HepG2 (cell line): ENCODE measurements at regions not wholly inside any gene's neighbourhood (a gene's known extent, or its start where the extent isn't known, plus 50 kb on each side); places are given as distances from the start of the nearest gene placed in this dataset.
A peak's percentile ranks its signal among the peaks of the same experiment; 100 is the strongest.

Source experiments
- ATAC-seq: fragments of 200-7000 bp; cut with Tn5 transposase; 3 replicates; pipeline ENCODE4 v1.9.1; 2020; ENCODE audit warnings: mild to moderate bottlenecking, moderate library complexity
- BruUV-seq: library from RNA; stranded (reverse); fragments of 400-500 nt; replicated peaks from 2 replicates; lab custom pipeline; 2021; lab: Mats Ljungman, UMichigan
- CTCF ChIA-PET: fragments of 300-600 bp; formaldehyde crosslinking; extraction: SDS; loops from one replicate; lab custom pipeline; 2021; ENCODE audit warnings: low total read pairs, inconsistent platforms, low intra/inter-chr PET ratio; lab: Yijun Ruan, JAX
- POLR2A ChIA-PET: fragments of 350-600 bp; sonication (Branson Sonifier 250); formaldehyde crosslinking; loops from one replicate; lab custom pipeline; 2020; ENCODE audit warnings: antibody characterized with exemption, inconsistent platforms; lab: Yijun Ruan, JAX
- DNase-seq: peaks from one replicate; pipeline ENCODE4 v3.0.0-alpha.2; 2015; ENCODE audit warnings: low spot score
- FAIRE-seq: peaks from 3 replicates; lab custom pipeline; 2011; peaks lifted over from hg19 to GRCh38; lab: Jason Lieb, UNC
- H2AFZ ChIP-seq: one replicate; pipeline ENCODE4 v1.6.1; 2011; ENCODE audit warnings: low read length, inconsistent platforms
- H3K27ac ChIP-seq: fragments of 300-600 bp; 3 replicates; pipeline ENCODE4 v1.8.0; 2011; ENCODE audit warnings: mixed run types, mild to moderate bottlenecking, mixed read lengths, low read length, inconsistent platforms; ENCODE audit not compliant: insufficient read depth; ENCODE audit errors: extremely low read length
- H3K27me3 ChIP-seq, 2 experiments: fragments of 200-600 bp in 1 of 2; 2 replicates in 1 of 2; 3 replicates in 1 of 2; pipeline versions ENCODE4 v1.6.0 to v1.8.0; 2011; ENCODE audit warnings: low read length in 2 of 2, mild to moderate bottlenecking in 2 of 2, moderate library complexity in 2 of 2, inconsistent platforms in 1 of 2; ENCODE audit not compliant: insufficient read depth in 2 of 2, control insufficient read depth in 1 of 2
- H3K36me3 ChIP-seq, 2 experiments: fragments of 200-600 bp in 1 of 2; replicated peaks in 1 of 2; 2 replicates in 1 of 2; 3 replicates in 1 of 2; pipeline versions ENCODE4 v1.5.1 to v1.8.0; 2011; ENCODE audit warnings: low read length in 2 of 2, inconsistent platforms in 1 of 2; ENCODE audit not compliant: insufficient read depth in 2 of 2, control insufficient read depth in 1 of 2
- H3K4me1 ChIP-seq: 2 replicates; pipeline ENCODE4 v1.5.1; 2012; ENCODE audit warnings: low read length, inconsistent platforms; ENCODE audit not compliant: insufficient read depth
- H3K4me2 ChIP-seq: 2 replicates; pipeline ENCODE4 v1.6.0; 2011; ENCODE audit warnings: low read depth, low read length, inconsistent platforms
- H3K4me3 ChIP-seq, 3 experiments: fragments of 200-600 bp in 1 of 3; sonication (generic), shearing (Covaris generic) in 1 of 3; replicated peaks in 1 of 3; 2 replicates each; pipeline ENCODE4 v1.5.1; 2011 to 2016; ENCODE audit warnings: low read length in 3 of 3, inconsistent platforms in 2 of 3, low read depth in 2 of 3, mild to moderate bottlenecking in 2 of 3, control low read depth in 1 of 3, mixed read lengths in 1 of 3; ENCODE audit not compliant: insufficient read depth in 1 of 3
- H3K79me2 ChIP-seq: one replicate; pipeline ENCODE4 v1.6.1; 2011; ENCODE audit warnings: low read length, inconsistent platforms; ENCODE audit not compliant: insufficient read depth
- H3K9ac ChIP-seq: 2 replicates; pipeline ENCODE4 v1.6.0; 2011; ENCODE audit warnings: mild to moderate bottlenecking, low read depth, low read length, inconsistent platforms; ENCODE audit not compliant: insufficient read depth
- H3K9me3 ChIP-seq: 2 replicates; pipeline ENCODE4 v1.5.1; 2012; ENCODE audit warnings: mild to moderate bottlenecking, low read length
- H4K20me1 ChIP-seq: 2 replicates; pipeline ENCODE4 v1.6.0; 2011; ENCODE audit warnings: inconsistent platforms, mild to moderate bottlenecking, low read length, moderate library complexity; ENCODE audit not compliant: insufficient read depth
- ARHGAP35 ChIP-seq: sonication (generic); formaldehyde crosslinking; IDR thresholded peaks from 2 replicates; pipeline ENCODE4 v1.9.0; 2022; ENCODE audit warnings: mild to moderate bottlenecking, inconsistent platforms, moderate library complexity, missing genetic modification reagents, borderline replicate concordance
- BORCS8-MEF2B ChIP-seq: sonication (generic); formaldehyde crosslinking; IDR thresholded peaks from 2 replicates; pipeline ENCODE4 v1.8.0; 2022; ENCODE audit warnings: mild to moderate bottlenecking, missing genetic modification reagents
- CREB1 ChIP-seq, 2 experiments: fragments of 450-650 bp in 1 of 2; IDR thresholded peaks; 2 replicates each; pipeline ENCODE4 v1.6.1; 2016 to 2017; ENCODE audit warnings: control low read depth in 1 of 2, mild to moderate bottlenecking in 1 of 2, missing compliant biosample characterization in 1 of 2, missing genetic modification characterization in 1 of 2
- ETV5 ChIP-seq: IDR thresholded peaks from 2 replicates; pipeline ENCODE4 v1.6.1; 2018; ENCODE audit warnings: missing biosample characterization, missing genetic modification reagents, inconsistent platforms, borderline replicate concordance
- GATAD1 ChIP-seq: IDR thresholded peaks from 2 replicates; pipeline ENCODE4 v1.6.1; 2016; ENCODE audit warnings: missing genetic modification reagents, missing compliant biosample characterization
- NKX3-1 ChIP-seq: sonication (generic); formaldehyde crosslinking; IDR thresholded peaks from 2 replicates; pipeline ENCODE4 v1.5.0; 2020; ENCODE audit warnings: missing genetic modification reagents
- PTBP1 ChIP-seq: fragments of 200-400 bp; formaldehyde crosslinking; IDR thresholded peaks from 2 replicates; pipeline ENCODE4 v1.6.1; 2018; ENCODE audit warnings: low read length, low read depth; ENCODE audit not compliant: poor library complexity, severe bottlenecking
- ZNF101 ChIP-seq: sonication (generic); formaldehyde crosslinking; IDR thresholded peaks from 2 replicates; pipeline ENCODE4 v1.4.0; 2020; ENCODE audit warnings: mild to moderate bottlenecking, low read depth, missing genetic modification reagents, borderline replicate concordance
- ZNF20 ChIP-seq: sonication (generic); formaldehyde crosslinking; IDR thresholded peaks from 2 replicates; pipeline ENCODE4 v1.4.0; 2020; ENCODE audit warnings: mild to moderate bottlenecking, moderate library complexity, missing genetic modification reagents
- ZNF24 ChIP-seq: fragments of 450-650 bp; IDR thresholded peaks from 2 replicates; pipeline ENCODE4 v1.6.1; 2017; ENCODE audit warnings: antibody characterized with exemption, mild to moderate bottlenecking
- ZNF431 ChIP-seq: sonication (generic); formaldehyde crosslinking; IDR thresholded peaks from 2 replicates; pipeline ENCODE4 v1.9.0; 2022; ENCODE audit warnings: missing genetic modification reagents, low read depth, mild to moderate bottlenecking, borderline replicate concordance
- ZNF703 ChIP-seq: sonication (generic); formaldehyde crosslinking; IDR thresholded peaks from 2 replicates; pipeline ENCODE4 v1.5.1; 2020; ENCODE audit warnings: missing genetic modification reagents, mild to moderate bottlenecking, moderate library complexity, borderline replicate concordance
- ZNF782 ChIP-seq: sonication (generic); formaldehyde crosslinking; IDR thresholded peaks from 2 replicates; pipeline ENCODE4 v1.4.0; 2020; ENCODE audit warnings: missing genetic modification reagents, mild to moderate bottlenecking, borderline replicate concordance
- WGBS: methylation state at CpG from one replicate; pipeline ENCODE4 v1.1.6; 2017; ENCODE audit warnings: low lambda C conversion rate; 5-methylcytosine and 5-hydroxymethylcytosine counted together
- in situ Hi-C: cut with HindIII; loops from 2 replicates; pipeline ENCODE4 v1.10.0; 2017; ENCODE audit warnings: low pct_unique_long_range_greater_than_20kb; ENCODE audit not compliant: extremely low pct_ligation_motif_present
- intact Hi-C: fragments of 100-400 bp; cut with micrococcal nuclease; formaldehyde crosslinking; loops from one replicate; pipeline ENCODE4 v1.10.0; 2022; ENCODE audit not compliant: unreplicated experiment
- TF ChIP-seq, protein P1 (sequence below): sonication (generic); formaldehyde crosslinking; conservative IDR thresholded peaks from 2 replicates; pipeline ENCODE4 v1.4.0; 2020; ENCODE audit warnings: missing genetic modification reagents
- TF ChIP-seq, protein P2 (sequence below): sonication (generic); formaldehyde crosslinking; IDR thresholded peaks from 2 replicates; pipeline ENCODE4 v1.5.0; 2020; ENCODE audit warnings: missing genetic modification reagents

DNA sequence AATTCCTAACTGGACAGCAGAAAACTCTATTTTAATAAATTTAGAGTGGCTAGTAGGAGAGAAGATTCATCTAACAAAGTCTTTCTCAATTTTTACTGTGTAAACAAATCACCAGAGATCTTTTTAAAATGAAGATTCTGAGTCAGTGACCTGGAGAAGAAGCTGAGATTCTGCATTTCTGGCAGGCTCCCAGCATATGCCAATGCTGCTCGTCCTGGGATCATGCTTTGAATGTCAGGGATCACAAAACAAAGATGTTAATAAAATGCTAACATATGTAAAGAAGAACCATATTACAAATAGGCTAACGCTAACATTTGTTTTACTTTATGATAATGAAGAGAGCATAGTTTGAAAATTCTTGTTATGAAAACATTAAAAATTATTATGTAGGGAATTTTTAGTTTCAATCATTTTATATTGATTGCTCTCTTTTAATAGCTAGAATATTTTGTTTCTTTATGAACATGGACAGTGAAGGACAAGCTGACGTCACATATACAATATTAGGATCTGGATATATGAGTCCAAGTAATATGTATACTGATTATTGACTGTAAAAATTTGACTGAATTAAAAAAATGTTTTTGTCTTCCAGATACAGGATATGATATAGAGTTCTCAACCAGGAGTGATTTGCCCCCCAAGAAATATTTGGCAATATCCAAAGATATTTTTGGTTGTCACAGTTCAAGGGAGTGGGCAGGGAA, 160.8 kb upstream of the GPR149 start:
- no peaks in the 10 kb centered on the region for H3K79me2 ChIP-seq
- in situ Hi-C loops, result no loop called here
- intact Hi-C loops, result no loop called here
- H3K36me3 ChIP-seq, result no peaks in the 10 kb centered on the region
- no peaks in the 10 kb centered on the region for H3K9me3 ChIP-seq
- WGBS, result 22% methylated on average over 3 of the region's 3 CpGs
- no peaks in the 10 kb centered on the region for H4K20me1 ChIP-seq
- H3K4me1 ChIP-seq, result no peaks in the 10 kb centered on the region
- BruUV-seq, result no TSS peak
- ATAC-seq (no peak), FAIRE-seq (no peak), DNase-seq (no peak)
- ChIA-PET CTCF (no interaction called here), POLR2A (no interaction called here)
- H3K4me3 ChIP-seq, result no peak overlapping the region
- H3K27ac ChIP-seq, result no peak overlapping the region
- no peaks in the 10 kb centered on the region for H3K27me3 ChIP-seq
- no peak overlapping the region for H2AFZ ChIP-seq
- H3K9ac ChIP-seq, result no peak overlapping the region
- TF ChIP-seq CREB1 (IDR thresholded peaks at IDR 0.05), result peak; percentile 70
- no peak for TF ChIP-seq CREB1 (CRISPR knock-in tag; IDR thresholded peaks at IDR 0.05)
- no peak for TF ChIP-seq NKX3-1 (CRISPR knock-in tag)
- no peak overlapping the region for H3K4me2 ChIP-seq

DNA sequence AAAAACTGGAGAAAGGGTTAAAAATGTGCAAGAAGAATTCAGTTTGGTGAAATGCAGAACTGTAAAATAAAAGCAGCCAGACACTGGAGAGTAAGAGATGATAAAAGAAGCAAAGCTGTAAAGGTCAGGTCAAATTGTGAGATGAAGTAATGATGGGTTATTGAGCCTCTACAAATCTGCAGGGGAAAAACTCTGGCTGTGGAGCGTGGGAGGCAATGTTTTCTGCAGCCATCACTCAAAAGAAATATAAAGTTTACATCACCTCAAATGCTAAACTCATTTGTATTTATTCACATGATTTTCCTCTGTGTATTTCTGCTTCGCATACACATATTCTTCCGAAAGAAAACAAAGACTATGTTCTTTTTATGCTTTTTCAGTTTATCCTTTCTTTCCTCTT, 158.8 kb upstream of the GPR149 start:
- BruUV-seq, result no TSS peak
- H3K4me1 ChIP-seq, result no peaks in the 10 kb centered on the region
- TF ChIP-seq BORCS8-MEF2B (CRISPR knock-in tag), result no peak
- TF ChIP-seq PTBP1, result no peak
- TF ChIP-seq, protein P1, sequence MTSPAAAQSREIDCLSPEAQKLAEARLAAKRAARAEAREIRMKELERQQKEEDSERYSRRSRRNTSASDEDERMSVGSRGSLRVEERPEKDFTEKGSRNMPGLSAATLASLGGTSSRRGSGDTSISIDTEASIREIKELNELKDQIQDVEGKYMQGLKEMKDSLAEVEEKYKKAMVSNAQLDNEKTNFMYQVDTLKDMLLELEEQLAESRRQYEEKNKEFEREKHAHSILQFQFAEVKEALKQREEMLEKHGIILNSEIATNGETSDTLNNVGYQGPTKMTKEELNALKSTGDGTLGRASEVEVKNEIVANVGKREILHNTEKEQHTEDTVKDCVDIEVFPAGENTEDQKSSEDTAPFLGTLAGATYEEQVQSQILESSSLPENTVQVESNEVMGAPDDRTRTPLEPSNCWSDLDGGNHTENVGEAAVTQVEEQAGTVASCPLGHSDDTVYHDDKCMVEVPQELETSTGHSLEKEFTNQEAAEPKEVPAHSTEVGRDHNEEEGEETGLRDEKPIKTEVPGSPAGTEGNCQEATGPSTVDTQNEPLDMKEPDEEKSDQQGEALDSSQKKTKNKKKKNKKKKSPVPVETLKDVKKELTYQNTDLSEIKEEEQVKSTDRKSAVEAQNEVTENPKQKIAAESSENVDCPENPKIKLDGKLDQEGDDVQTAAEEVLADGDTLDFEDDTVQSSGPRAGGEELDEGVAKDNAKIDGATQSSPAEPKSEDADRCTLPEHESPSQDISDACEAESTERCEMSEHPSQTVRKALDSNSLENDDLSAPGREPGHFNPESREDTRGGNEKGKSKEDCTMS (CRISPR knock-in tag), result no peak
- TF ChIP-seq ZNF24, result no peak
- TF ChIP-seq ARHGAP35 (CRISPR knock-in tag), result no peak
- no peak for TF ChIP-seq ZNF101 (CRISPR knock-in tag)
- TF ChIP-seq ETV5 (CRISPR knock-in tag), result no peak
- TF ChIP-seq ZNF782 (CRISPR knock-in tag), result no peak
- no peak for TF ChIP-seq ZNF431 (CRISPR knock-in tag)
- TF ChIP-seq, protein P2, sequence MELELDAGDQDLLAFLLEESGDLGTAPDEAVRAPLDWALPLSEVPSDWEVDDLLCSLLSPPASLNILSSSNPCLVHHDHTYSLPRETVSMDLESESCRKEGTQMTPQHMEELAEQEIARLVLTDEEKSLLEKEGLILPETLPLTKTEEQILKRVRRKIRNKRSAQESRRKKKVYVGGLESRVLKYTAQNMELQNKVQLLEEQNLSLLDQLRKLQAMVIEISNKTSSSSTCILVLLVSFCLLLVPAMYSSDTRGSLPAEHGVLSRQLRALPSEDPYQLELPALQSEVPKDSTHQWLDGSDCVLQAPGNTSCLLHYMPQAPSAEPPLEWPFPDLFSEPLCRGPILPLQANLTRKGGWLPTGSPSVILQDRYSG (CRISPR knock-in tag), result no peak
- TF ChIP-seq GATAD1, result no peak
- no peak for TF ChIP-seq ZNF703 (CRISPR knock-in tag)
- TF ChIP-seq ZNF20, result no peak

More for the DNA sequence above, 158.8 kb upstream of the GPR149 start:
- POLR2A ChIA-PET, result no interaction called here
- no peak for FAIRE-seq
- Histone ChIP-seq H2AFZ (no peak overlapping the region), H3K27me3 (no peaks in the 10 kb centered on the region), H3K4me3 (no peak overlapping the region), H3K9ac (no peak overlapping the region), H3K36me3 (no peaks in the 10 kb centered on the region), H3K9me3 (no peaks in the 10 kb centered on the region), H3K27ac (no peak overlapping the region), H3K4me2 (no peak overlapping the region), H4K20me1 (no peaks in the 10 kb centered on the region), H3K79me2 (no peaks in the 10 kb centered on the region)
- 43% methylated on average over 3 of the region's 3 CpGs for WGBS
- CTCF ChIA-PET, result no interaction called here
- no peak for DNase-seq
- ATAC-seq, result no peak
- in situ Hi-C loops (no loop called here), intact Hi-C loops (no loop called here)
